HEK293 (cell line): ENCODE measurements at regions not wholly inside any gene's neighbourhood (a gene's known extent, or its start where the extent isn't known, plus 50 kb on each side); places are given as distances from the start of the nearest gene placed in this dataset.

ENCODE experiments used
- CTCF ChIP-seq: fragments of 450-650 bp; formaldehyde crosslinking; IDR thresholded peaks from 2 replicates; pipeline ENCODE4 v1.5.1; 2016; ENCODE audit warnings: missing biosample characterization, missing genetic modification characterization
- PATZ1 ChIP-seq: fragments of 450-650 bp; formaldehyde crosslinking; IDR thresholded peaks from 2 replicates; pipeline ENCODE4 v1.5.1; 2016; ENCODE audit warnings: missing biosample characterization, missing genetic modification characterization
- PRDM1 ChIP-seq: fragments of 450-650 bp; formaldehyde crosslinking; IDR thresholded peaks from 2 replicates; pipeline ENCODE4; 2016; ENCODE audit warnings: missing biosample characterization, missing genetic modification characterization
- PRDM4 ChIP-seq: fragments of 450-650 bp; formaldehyde crosslinking; IDR thresholded peaks from 2 replicates; pipeline ENCODE4 v1.5.1; 2017; ENCODE audit warnings: missing biosample characterization, missing genetic modification characterization
- ZNF121 ChIP-seq: fragments of 450-650 bp; formaldehyde crosslinking; IDR thresholded peaks from 2 replicates; pipeline ENCODE4 v1.5.1; 2016; ENCODE audit warnings: missing biosample characterization, missing genetic modification characterization
- ZNF302 ChIP-seq: fragments of 450-650 bp; formaldehyde crosslinking; IDR thresholded peaks from 2 replicates; pipeline ENCODE4 v1.5.1; 2016; ENCODE audit warnings: missing biosample characterization, missing genetic modification characterization, low read depth
- ZNF416 ChIP-seq: fragments of 450-650 bp; formaldehyde crosslinking; IDR thresholded peaks from 2 replicates; pipeline ENCODE4 v1.5.1; 2016; ENCODE audit warnings: missing biosample characterization, missing genetic modification characterization
- ZNF514 ChIP-seq: fragments of 450-650 bp; formaldehyde crosslinking; IDR thresholded peaks from 2 replicates; pipeline ENCODE4 v1.5.1; 2016; ENCODE audit warnings: missing biosample characterization, missing genetic modification characterization

- TF ChIP-seq CTCF (tag by site-specific recombination) (no peak), ZNF302 (no peak), ZNF416 (no peak), PATZ1 (tag by site-specific recombination) (no peak), PRDM1 (tag by site-specific recombination) (no peak), ZNF121 (tag by site-specific recombination) (no peak), ZNF514 (no peak), PRDM4 (tag by site-specific recombination) (no peak)
Observed at GRCh38 chr6:8236956-8237355, 134.6 kb upstream of the EEF1E1 start.
